ENCODE measurements at regions not wholly inside any gene's neighbourhood (a gene's known extent, or its start where the extent isn't known, plus 50 kb on each side); places are given as distances from the start of the nearest gene placed in this dataset.

GRCh38 chr1:219692981-219693380 is 80.1 kb upstream of the ZC3H11B start:
- Histone ChIP-seq H3K9ac (ENCODE audit: control insufficient read depth, extremely low read depth, insufficient read depth, low read length) (no peak overlapping the region), H3K4me2 (ENCODE audit: control insufficient read depth, extremely low read depth, insufficient read depth, low read depth, low read length) (no peak overlapping the region), H3K4me1 (ENCODE audit: control insufficient read depth, extremely low read depth, insufficient read depth, low read length) (no peaks in the 10 kb centered on the region), H3K4me3 (ENCODE audit: control insufficient read depth in 2 of 3, extremely low read depth in 1 of 3, insufficient read depth in 2 of 3, low read depth in 1 of 3, low read length in 3 of 3) (no peak overlapping the region), H3K27me3 (ENCODE audit: control insufficient read depth, extremely low read depth, insufficient read depth, low read length) (no peaks in the 10 kb centered on the region), H3K36me3 (ENCODE audit: control insufficient read depth in 2 of 2, extremely low read depth in 1 of 2, insufficient read depth in 2 of 2, low read length in 2 of 2) (no peaks in the 10 kb centered on the region), H2AFZ (ENCODE audit: control insufficient read depth, low read length) (no peak overlapping the region), H4K20me1 (ENCODE audit: control insufficient read depth, extremely low read depth, insufficient read depth, low read length) (no peaks in the 10 kb centered on the region), H3K9me3 (ENCODE audit: control insufficient read depth, low read depth, low read length) (no peaks in the 10 kb centered on the region), H3K79me2 (ENCODE audit: control insufficient read depth, insufficient read depth, low read length) (no peaks in the 10 kb centered on the region), H3K27ac (ENCODE audit: control insufficient read depth, insufficient read depth, low read length) (no peak overlapping the region), H3K9me1 (ENCODE audit: control insufficient read depth, extremely low read depth, insufficient read depth, low read length) (no peaks in the 10 kb centered on the region)
- FAIRE-seq: no peak
- TF ChIP-seq CTCF (optimal IDR thresholded peaks at IDR 0.05 in 1 of 3, IDR thresholded peaks at IDR 0.05 in 1 of 3, conservative IDR thresholded peaks at IDR 0.05 in 1 of 3; ENCODE audit: extremely low read depth in 1 of 3, insufficient read depth in 2 of 3, low read length in 3 of 3): no peak
- DNase-seq (ENCODE audit: low read depth, low spot score): no peak
- dilution Hi-C loops (cut with MboI; ENCODE audit: extremely low pct_ligation_motif_present, low sequenced_read_pairs): no loop called here

GRCh38 chr1:219689774-219690173 is 76.9 kb upstream of the ZC3H11B start:
- Histone ChIP-seq H3K4me1 (ENCODE audit: control insufficient read depth, extremely low read depth, insufficient read depth, low read length) (no peaks in the 10 kb centered on the region), H4K20me1 (ENCODE audit: control insufficient read depth, extremely low read depth, insufficient read depth, low read length) (no peaks in the 10 kb centered on the region), H3K36me3 (ENCODE audit: control insufficient read depth in 2 of 2, extremely low read depth in 1 of 2, insufficient read depth in 2 of 2, low read length in 2 of 2) (no peaks in the 10 kb centered on the region), H3K4me3 (ENCODE audit: control insufficient read depth in 2 of 3, extremely low read depth in 1 of 3, insufficient read depth in 2 of 3, low read depth in 1 of 3, low read length in 3 of 3) (no peak overlapping the region), H3K9ac (ENCODE audit: control insufficient read depth, extremely low read depth, insufficient read depth, low read length) (no peak overlapping the region), H3K27me3 (ENCODE audit: control insufficient read depth, extremely low read depth, insufficient read depth, low read length) (no peaks in the 10 kb centered on the region), H3K27ac (ENCODE audit: control insufficient read depth, insufficient read depth, low read length) (no peak overlapping the region), H3K9me3 (ENCODE audit: control insufficient read depth, low read depth, low read length) (no peaks in the 10 kb centered on the region), H3K79me2 (ENCODE audit: control insufficient read depth, insufficient read depth, low read length) (no peaks in the 10 kb centered on the region), H3K4me2 (ENCODE audit: control insufficient read depth, extremely low read depth, insufficient read depth, low read depth, low read length) (no peak overlapping the region), H3K9me1 (ENCODE audit: control insufficient read depth, extremely low read depth, insufficient read depth, low read length) (no peaks in the 10 kb centered on the region), H2AFZ (ENCODE audit: control insufficient read depth, low read length) (no peak overlapping the region)
- FAIRE-seq (no peak), DNase-seq (ENCODE audit: low read depth, low spot score) (no peak)
- TF ChIP-seq CTCF (optimal IDR thresholded peaks at IDR 0.05 in 1 of 3, IDR thresholded peaks at IDR 0.05 in 1 of 3, conservative IDR thresholded peaks at IDR 0.05 in 1 of 3; ENCODE audit: extremely low read depth in 1 of 3, insufficient read depth in 2 of 3, low read length in 3 of 3) (no peak), EZH2 (IDR thresholded peaks at IDR 0.05; ENCODE audit: low read length) (no peak)
- dilution Hi-C loops (cut with MboI; ENCODE audit: extremely low pct_ligation_motif_present, low sequenced_read_pairs): no loop called here
